Activated T-cell treated with anti-CD3 and anti-CD28 coated beads, Interleukin-2, amount 50 U/mL, for 72 hours (primary cell): ENCODE measurements at regions not wholly inside any gene's neighbourhood (a gene's known extent, or its start where the extent isn't known, plus 50 kb on each side); places are given as distances from the start of the nearest gene placed in this dataset.
"Not testable (repeated sequence)": the region's sequence is repeated elsewhere in the genome, so short reads cannot be mapped to it uniquely, and the experiment has no call there.

ENCODE experiments used
- ATAC-seq, 2 donors: fragments of 150-1000 bp; cut with Tn5 transposase; replicated peaks in 1 of 2; 2 replicates each; pipeline ENCODE4 v1.10.0; 2021; ENCODE audit warnings: moderate library complexity in 2 of 2, mild to moderate bottlenecking in 1 of 2
- DNase-seq, 2 donors: peaks; one replicate each; pipeline ENCODE4 v3.0.0; 2021 to 2022; ENCODE audit warnings: mixed read lengths in 1 of 2
- H3K27ac Mint-ChIP-seq: one replicate; pipeline ENCODE4 v1.8.0; 2022; ENCODE audit warnings: mild to moderate bottlenecking, moderate library complexity, mixed read lengths
- H3K27me3 Mint-ChIP-seq: one replicate; pipeline ENCODE4 v1.8.0; 2022; ENCODE audit warnings: low read depth, mixed read lengths
- H3K36me3 Mint-ChIP-seq, 2 donors: one replicate each; pipeline ENCODE4 v1.8.0; 2022; ENCODE audit warnings: mixed read lengths in 2 of 2, mild to moderate bottlenecking in 1 of 2; ENCODE audit not compliant: insufficient read depth in 2 of 2
- H3K4me1 Mint-ChIP-seq: one replicate; pipeline ENCODE4 v1.8.0; 2022; ENCODE audit warnings: low read depth, mixed read lengths
- H3K4me3 Mint-ChIP-seq, 2 donors: one replicate each; pipeline ENCODE4 v1.8.0; 2022; ENCODE audit warnings: mild to moderate bottlenecking in 2 of 2, mixed read lengths in 2 of 2, moderate library complexity in 2 of 2
- H3K9me3 Mint-ChIP-seq, 2 donors: one replicate each; pipeline ENCODE4 v1.8.0; 2022; ENCODE audit warnings: mixed read lengths in 2 of 2

DNA sequence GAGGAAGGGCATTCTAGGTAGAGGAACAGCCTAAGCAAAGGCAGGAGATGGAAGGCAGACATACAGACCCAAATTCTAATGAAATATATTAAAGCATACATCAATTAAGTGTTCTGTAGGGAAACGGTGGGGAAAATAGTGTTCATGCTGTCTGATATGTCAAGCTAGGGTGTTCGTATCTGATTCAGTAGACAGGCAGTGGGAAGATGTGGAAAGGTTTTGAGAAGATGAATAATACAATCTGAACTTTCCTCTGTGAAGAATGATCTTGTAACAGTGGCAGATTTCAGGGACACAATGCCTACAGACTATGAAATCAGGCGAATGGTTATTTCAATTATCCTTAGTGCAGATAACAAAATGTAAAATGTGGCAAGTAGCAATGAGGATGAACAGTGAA, 594.2 kb downstream of the KCTD12 start:
- Mint-ChIP-seq H3K9me3 (peaks cover 0 to 10% of the 10 kb centered on the region in 2 donors), H3K27ac (no peak overlapping the region), H3K4me3 (no peak overlapping the region), H3K27me3 (no peaks in the 10 kb centered on the region), H3K36me3 (no peaks in the 10 kb centered on the region), H3K4me1 (no peaks in the 10 kb centered on the region)
- DNase-seq: no peak
- ATAC-seq: no peak

DNA sequence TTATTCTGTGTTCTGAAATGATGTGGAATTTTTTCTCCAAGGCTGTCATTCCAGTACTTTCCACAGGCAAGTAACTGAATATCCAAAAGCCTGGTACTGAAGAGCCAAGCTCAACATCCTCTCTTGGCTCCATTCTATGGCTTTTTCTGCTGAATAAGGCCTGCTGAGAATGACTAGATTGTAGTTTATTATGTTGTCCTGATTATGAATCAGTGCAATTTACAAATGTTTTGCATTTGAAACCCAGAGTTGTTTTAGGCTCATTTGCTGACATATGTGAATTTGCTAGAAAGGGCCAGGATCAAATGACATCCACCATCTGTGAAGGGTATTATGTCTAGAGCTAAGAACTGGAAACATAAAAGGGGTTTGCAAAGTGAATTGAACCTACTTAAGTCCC, 596.6 kb downstream of the KCTD12 start:
- no peak overlapping the region for H3K4me3 Mint-ChIP-seq
- H3K4me1 Mint-ChIP-seq: no peaks in the 10 kb centered on the region
- H3K27ac Mint-ChIP-seq: no peak overlapping the region
- DNase-seq: no peak
- H3K36me3 Mint-ChIP-seq: no peaks in the 10 kb centered on the region
- no peak for ATAC-seq
- no peaks in the 10 kb centered on the region for H3K27me3 Mint-ChIP-seq
- peaks cover 0 to 5% of the 10 kb centered on the region in 2 donors for H3K9me3 Mint-ChIP-seq

DNA sequence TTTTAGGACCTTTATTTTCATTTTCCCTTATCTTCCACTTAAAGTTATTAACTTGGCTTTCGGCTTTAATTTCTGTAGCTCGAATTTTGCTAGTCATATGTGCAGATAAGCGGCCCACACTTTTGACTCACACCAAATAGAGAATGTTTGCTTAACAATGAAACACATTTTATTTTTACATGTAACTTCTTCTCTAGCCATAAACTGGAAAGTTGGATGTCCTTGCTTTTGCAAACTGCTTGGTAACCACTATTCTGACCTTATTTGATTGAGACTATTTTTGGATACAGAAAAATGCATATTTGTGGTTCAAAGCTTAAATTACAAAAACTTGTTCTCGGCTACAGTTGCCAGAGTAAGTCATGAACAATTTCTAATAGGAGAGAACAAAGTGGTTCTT, 600.0 kb downstream of the KCTD12 start:
- Mint-ChIP-seq H3K27me3 (no peaks in the 10 kb centered on the region), H3K27ac (no peak overlapping the region), H3K9me3 (no peaks in the 10 kb centered on the region), H3K36me3 (no peaks in the 10 kb centered on the region), H3K4me1 (no peaks in the 10 kb centered on the region), H3K4me3 (no peak overlapping the region)
- ATAC-seq: no peak
- no peak for DNase-seq

DNA sequence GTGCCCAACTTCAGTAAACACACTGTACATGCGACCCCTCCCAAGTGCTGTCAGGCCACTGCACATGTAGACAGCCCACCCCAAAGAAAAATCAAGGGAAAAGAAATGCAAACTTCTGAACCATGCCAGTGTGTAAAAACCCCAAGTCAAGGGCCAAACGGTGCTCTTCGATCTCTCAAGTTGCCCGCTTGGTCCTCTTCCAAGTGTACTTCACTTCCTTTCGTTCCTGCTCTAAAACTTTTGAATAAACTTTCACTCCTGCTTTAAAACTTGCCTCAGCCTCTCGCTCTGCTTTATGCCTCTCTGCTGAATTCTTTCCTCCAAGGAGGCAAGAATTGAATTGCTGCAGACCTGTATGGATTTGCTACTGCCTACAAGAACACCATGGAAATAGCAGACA, 600.7 kb downstream of the KCTD12 start:
- ATAC-seq: no peak
- Mint-ChIP-seq H3K36me3 (no peaks in the 10 kb centered on the region), H3K9me3 (no peaks in the 10 kb centered on the region), H3K4me1 (no peaks in the 10 kb centered on the region), H3K27ac (no peak overlapping the region), H3K4me3 (no peak overlapping the region), H3K27me3 (no peaks in the 10 kb centered on the region)
- DNase-seq: no peak

DNA sequence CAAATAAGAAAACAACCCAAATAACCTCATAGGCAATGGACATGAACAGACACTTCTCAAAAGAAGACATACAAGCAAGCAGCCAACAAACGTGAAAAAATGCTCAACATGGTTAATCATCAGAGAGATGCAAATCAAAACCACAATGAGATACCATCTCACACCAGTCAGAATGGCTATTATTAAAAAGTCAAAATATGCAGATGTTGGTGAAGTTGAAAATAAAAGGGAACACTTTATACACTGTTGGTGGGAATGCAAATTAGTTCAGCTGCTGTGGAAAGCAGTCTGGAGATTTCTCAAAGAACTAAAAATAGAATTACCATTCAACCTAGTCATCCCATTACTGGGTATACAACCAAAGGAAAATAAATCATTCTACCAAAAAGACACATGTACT, 606.4 kb downstream of the KCTD12 start:
- H3K4me3 Mint-ChIP-seq, H3K36me3 Mint-ChIP-seq, H3K27ac Mint-ChIP-seq, H3K4me1 Mint-ChIP-seq, H3K27me3 Mint-ChIP-seq, ATAC-seq, H3K9me3 Mint-ChIP-seq, DNase-seq: not testable (repeated sequence)

DNA sequence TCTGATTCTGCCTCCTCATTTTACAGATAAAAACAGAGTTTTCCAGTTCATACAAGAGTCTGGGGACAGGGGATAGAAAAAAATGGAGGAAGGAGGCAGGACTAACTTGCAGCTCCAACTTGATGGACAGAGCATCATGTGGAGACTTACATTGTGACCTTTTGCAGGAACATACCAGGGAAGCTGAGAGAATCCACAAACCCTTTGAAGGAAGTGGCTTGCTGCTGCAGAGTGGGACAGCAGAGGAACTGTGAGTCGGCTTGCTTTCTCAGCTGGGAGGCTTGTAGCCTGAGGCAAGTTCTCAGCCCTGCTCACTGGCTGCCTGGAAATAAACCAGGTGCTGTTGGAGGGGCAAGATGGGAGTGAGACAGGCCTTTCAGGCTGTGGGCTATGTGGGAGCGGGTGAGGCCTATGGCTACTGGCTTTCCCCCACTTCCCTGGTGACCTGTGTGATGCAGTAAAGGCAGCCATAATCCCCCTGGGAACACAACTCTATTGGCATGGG, 614.4 kb downstream of the KCTD12 start:
- ATAC-seq: no peak
- no peaks in the 10 kb centered on the region for H3K4me1 Mint-ChIP-seq
- H3K27ac Mint-ChIP-seq: no peak overlapping the region
- no peak for DNase-seq
- H3K27me3 Mint-ChIP-seq: no peaks in the 10 kb centered on the region
- no peak overlapping the region for H3K4me3 Mint-ChIP-seq
- H3K36me3 Mint-ChIP-seq: no peaks in the 10 kb centered on the region
- H3K9me3 Mint-ChIP-seq: peaks cover 2 to 3% of the 10 kb centered on the region in 2 donors

DNA sequence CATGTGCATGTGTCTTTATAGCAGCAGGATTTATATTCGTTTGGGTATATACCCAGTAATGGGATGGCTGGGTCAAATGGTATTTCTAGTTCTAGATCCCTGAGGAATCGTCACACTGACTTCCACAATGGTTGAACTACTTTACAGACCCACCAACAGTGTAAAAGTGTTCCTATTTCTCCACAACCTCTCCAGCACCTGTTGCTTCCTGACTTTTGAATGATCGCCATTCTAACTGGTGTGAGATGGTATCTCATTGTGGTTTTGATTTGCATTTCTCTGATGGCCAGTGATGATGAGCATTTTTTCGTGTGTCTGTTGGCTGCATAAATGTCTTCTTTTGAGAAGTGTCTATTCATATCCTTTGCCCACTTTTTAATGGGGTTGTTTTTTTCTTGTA, 617.9 kb downstream of the KCTD12 start:
- not testable (repeated sequence) for H3K36me3 Mint-ChIP-seq, H3K27ac Mint-ChIP-seq, H3K9me3 Mint-ChIP-seq, DNase-seq, H3K4me1 Mint-ChIP-seq, H3K27me3 Mint-ChIP-seq, H3K4me3 Mint-ChIP-seq, ATAC-seq

DNA sequence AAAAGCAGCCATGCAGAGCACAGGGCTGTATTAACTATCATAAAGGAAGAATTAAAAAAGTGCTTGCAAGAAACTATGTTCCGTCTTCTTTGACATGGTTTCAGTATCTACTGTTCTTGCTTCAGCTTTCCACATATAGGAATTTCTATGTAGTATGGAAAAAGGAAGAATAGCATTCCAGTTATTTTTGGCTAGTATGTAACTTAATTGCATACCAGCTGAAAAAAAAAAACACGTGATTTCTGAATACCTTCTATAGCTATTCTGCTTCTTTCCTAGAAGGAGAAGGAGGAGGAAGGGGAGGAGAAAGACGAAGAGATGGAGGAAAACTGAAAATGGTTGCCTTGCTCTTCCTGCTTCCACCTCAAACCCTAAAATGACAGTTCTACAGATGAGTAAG, 619.0 kb downstream of the KCTD12 start:
- H3K27ac Mint-ChIP-seq: no peak overlapping the region

DNA sequence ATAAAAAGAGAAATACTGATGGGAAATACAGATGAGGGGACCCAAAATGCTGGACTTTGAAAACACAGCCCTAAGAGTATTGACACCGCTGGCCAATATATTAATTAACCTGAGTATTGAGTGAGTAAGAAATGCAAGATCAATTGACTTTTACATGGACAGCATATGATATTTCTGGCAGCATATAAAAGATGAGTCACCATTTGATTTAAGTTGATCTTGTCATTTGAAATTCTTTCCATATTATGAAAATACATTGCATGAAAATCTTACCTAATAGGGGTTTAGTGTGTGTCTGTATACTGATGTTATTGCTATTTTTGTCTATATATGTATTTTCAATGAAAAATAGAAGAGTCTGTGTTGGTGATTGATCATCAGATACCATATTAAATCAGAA, 619.6 kb downstream of the KCTD12 start:
- no peak overlapping the region for H3K4me3 Mint-ChIP-seq
- no peak for ATAC-seq
- H3K27me3 Mint-ChIP-seq: no peaks in the 10 kb centered on the region

More for the DNA sequence above, 619.0 kb downstream of the KCTD12 start:
- Mint-ChIP-seq H3K36me3 (no peaks in the 10 kb centered on the region), H3K9me3 (peaks cover under 1 to 5% of the 10 kb centered on the region in 2 donors), H3K27me3 (no peaks in the 10 kb centered on the region), H3K4me3 (no peak overlapping the region), H3K4me1 (no peaks in the 10 kb centered on the region)
- ATAC-seq (no peak), DNase-seq (no peak)

DNA sequence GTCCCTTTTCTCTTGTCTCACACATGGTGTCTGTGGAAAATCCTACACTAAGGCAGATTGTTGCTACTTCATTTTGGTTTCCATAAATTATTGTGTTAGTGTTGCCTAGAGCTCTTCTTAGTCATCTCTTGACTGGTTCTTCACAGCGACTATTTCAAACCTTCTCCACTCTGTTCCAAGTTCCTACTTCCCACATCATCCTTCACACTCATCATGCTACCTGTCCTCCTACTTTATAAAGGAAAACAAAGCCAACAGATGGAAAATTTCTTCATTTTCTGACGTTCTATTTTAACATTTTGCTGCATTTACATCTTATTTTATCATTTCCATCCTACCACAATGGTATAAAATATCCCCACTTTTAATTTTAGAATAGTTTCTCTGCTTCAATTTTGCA, 614.1 kb downstream of the LMO7 start:
- H3K4me3 Mint-ChIP-seq: no peak overlapping the region
- H3K36me3 Mint-ChIP-seq: no peaks in the 10 kb centered on the region
- H3K9me3 Mint-ChIP-seq: no peaks in the 10 kb centered on the region
- H3K27me3 Mint-ChIP-seq: no peaks in the 10 kb centered on the region
- no peaks in the 10 kb centered on the region for H3K4me1 Mint-ChIP-seq
- no peak overlapping the region for H3K27ac Mint-ChIP-seq
- ATAC-seq (no peak), DNase-seq (no peak)

More for the DNA sequence above, 619.6 kb downstream of the KCTD12 start:
- Mint-ChIP-seq H3K36me3 (no peaks in the 10 kb centered on the region), H3K4me1 (no peaks in the 10 kb centered on the region), H3K9me3 (peaks cover 0 to 5% of the 10 kb centered on the region in 2 donors), H3K27ac (no peak overlapping the region)
- DNase-seq: no peak

DNA sequence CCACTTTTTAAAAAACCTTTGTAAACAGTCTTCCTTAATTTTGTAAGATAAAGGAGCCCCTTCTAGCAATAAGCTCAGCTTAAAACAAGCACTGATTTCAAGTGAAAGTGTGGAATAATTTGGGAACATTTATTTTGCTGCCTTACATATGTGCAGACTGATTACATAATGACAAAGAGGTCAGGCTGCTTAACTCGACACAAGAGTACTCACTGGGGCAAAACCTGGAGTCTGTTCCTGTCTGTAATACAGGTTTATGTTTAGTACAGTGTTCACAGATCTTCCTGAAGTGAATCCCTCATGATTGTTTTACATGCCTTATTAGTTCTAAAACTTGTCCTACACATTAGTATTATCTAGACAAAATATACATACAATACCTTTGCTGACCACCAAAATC, 609.8 kb downstream of the LMO7 start:
- Mint-ChIP-seq H3K27ac (no peak overlapping the region), H3K9me3 (no peaks in the 10 kb centered on the region), H3K36me3 (no peaks in the 10 kb centered on the region), H3K27me3 (no peaks in the 10 kb centered on the region), H3K4me3 (no peak overlapping the region), H3K4me1 (no peaks in the 10 kb centered on the region)
- no peak for DNase-seq
- ATAC-seq: no peak

DNA sequence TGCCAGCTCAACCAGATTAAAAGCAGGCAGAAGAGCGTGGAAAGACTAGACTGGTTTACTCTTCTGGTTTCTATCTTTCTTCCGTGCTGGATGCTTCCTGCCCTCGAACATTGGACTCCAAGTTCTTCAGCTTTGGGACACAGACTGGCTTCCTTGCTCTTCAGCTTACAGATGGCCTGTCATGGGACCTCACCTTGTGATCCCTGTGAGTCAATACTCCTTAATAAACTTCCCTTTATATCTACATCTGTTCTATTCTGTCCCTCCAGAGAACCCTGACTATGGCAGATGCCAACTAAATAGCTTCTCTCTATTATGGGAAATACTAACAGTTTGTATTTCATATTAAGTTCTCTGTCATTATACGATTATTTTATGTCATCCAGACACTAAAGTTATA, 609.1 kb downstream of the LMO7 start:
- Mint-ChIP-seq H3K27me3 (no peaks in the 10 kb centered on the region), H3K4me1 (no peaks in the 10 kb centered on the region), H3K36me3 (no peaks in the 10 kb centered on the region), H3K4me3 (no peak overlapping the region), H3K27ac (no peak overlapping the region), H3K9me3 (no peaks in the 10 kb centered on the region)
- DNase-seq: no peak
- no peak for ATAC-seq

DNA sequence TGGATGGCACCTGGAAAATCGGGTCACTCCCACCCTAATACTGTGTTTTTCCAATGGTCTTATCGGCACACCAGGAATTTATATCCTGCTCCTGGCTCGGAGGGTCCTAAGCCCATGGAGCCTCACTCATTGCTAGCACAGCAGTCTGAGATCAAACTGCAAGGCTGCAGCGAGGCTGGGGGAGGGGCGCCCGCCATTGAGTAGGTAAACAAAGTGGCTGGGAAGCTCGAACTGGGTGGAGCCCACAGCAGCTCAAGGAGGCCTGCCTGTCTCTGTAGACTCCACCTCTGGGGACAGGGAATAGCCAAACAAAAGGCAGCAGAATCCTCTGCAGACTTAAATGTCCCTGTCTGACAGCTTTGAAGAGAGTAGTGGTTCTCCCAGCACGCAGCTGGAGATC, 607.0 kb downstream of the LMO7 start:
- not testable (repeated sequence) for H3K27me3 Mint-ChIP-seq, H3K36me3 Mint-ChIP-seq, ATAC-seq, H3K9me3 Mint-ChIP-seq, H3K4me1 Mint-ChIP-seq, H3K4me3 Mint-ChIP-seq, DNase-seq, H3K27ac Mint-ChIP-seq

DNA sequence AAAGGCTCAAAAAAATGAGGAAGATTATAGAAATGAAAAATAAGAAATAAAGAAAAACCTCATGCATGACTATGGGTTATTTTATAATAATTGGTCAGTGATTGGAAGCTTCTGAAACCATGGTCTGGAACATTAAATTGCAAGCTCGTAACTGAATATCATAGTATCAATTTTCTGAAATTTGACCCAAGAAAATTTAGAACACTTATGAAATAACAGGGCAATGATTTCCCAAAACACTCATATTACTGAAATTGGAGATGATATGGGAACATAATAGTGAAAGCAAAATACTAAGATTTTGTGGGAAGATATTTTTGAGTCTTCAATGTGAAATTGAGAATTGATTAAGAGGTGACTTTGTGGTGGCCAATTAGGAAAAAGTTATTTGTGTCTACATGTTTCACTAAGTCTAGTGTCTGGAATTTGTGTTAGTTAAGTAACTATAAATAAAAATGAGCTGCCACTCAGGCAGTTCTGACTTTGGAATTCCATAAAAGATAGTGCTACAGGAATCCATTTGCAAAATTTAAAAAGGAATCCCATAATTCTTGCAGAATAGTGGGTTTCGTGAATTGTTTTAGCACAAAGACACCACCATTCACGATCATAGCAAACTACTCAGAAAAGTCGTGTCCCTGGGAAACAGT, 603.0 kb downstream of the LMO7 start:
- Mint-ChIP-seq H3K36me3 (no peaks in the 10 kb centered on the region), H3K4me3 (no peak overlapping the region), H3K27ac (no peak overlapping the region), H3K4me1 (no peaks in the 10 kb centered on the region), H3K27me3 (no peaks in the 10 kb centered on the region), H3K9me3 (no peaks in the 10 kb centered on the region)
- DNase-seq: no peak
- ATAC-seq: no peak
